ENCODE measurements at regions not wholly inside any gene's neighbourhood (a gene's known extent, or its start where the extent isn't known, plus 50 kb on each side); places are given as distances from the start of the nearest gene placed in this dataset.

DNA sequence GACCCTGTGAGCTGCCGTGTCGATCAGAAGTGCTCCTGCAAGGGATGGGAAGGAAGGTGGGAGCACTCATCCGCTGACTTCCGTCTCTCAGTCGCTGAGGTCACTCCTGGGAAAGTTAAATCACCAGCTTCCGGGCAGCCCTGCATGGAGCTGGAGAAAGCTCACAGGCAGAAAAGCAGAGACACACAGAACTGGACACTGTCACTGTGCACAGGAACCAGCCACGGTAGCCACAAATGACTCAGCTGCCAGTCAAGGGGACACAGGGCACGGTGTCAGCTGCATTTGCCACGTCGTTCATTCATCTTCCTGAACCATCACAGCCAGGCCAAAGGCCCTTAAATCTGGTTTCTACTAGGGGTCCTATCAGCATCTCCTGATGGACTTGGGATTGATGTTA, 226.4 kb upstream of the PSMD7 start:
- no peak for DNase-seq (ENCODE audit: low spot score)
- peaks cover 23% of the 10 kb centered on the region for H3K4me1 Mint-ChIP-seq (ENCODE audit: unreplicated experiment)
- no peak overlapping the region for H3K27ac Mint-ChIP-seq (ENCODE audit: unreplicated experiment)
- H3K9me3 Mint-ChIP-seq (ENCODE audit: unreplicated experiment), result no peaks in the 10 kb centered on the region
- no peaks in the 10 kb centered on the region for H3K36me3 Mint-ChIP-seq (ENCODE audit: low read depth, unreplicated experiment)
- H3K4me3 Mint-ChIP-seq (ENCODE audit: unreplicated experiment), result no peak overlapping the region
- TF ChIP-seq, protein P1, sequence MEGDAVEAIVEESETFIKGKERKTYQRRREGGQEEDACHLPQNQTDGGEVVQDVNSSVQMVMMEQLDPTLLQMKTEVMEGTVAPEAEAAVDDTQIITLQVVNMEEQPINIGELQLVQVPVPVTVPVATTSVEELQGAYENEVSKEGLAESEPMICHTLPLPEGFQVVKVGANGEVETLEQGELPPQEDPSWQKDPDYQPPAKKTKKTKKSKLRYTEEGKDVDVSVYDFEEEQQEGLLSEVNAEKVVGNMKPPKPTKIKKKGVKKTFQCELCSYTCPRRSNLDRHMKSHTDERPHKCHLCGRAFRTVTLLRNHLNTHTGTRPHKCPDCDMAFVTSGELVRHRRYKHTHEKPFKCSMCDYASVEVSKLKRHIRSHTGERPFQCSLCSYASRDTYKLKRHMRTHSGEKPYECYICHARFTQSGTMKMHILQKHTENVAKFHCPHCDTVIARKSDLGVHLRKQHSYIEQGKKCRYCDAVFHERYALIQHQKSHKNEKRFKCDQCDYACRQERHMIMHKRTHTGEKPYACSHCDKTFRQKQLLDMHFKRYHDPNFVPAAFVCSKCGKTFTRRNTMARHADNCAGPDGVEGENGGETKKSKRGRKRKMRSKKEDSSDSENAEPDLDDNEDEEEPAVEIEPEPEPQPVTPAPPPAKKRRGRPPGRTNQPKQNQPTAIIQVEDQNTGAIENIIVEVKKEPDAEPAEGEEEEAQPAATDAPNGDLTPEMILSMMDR (IDR thresholded peaks at IDR 0.05; ENCODE audit: unreplicated experiment), result no peak
- peaks cover 4% of the 10 kb centered on the region for H3K27me3 Mint-ChIP-seq (ENCODE audit: unreplicated experiment)

DNA sequence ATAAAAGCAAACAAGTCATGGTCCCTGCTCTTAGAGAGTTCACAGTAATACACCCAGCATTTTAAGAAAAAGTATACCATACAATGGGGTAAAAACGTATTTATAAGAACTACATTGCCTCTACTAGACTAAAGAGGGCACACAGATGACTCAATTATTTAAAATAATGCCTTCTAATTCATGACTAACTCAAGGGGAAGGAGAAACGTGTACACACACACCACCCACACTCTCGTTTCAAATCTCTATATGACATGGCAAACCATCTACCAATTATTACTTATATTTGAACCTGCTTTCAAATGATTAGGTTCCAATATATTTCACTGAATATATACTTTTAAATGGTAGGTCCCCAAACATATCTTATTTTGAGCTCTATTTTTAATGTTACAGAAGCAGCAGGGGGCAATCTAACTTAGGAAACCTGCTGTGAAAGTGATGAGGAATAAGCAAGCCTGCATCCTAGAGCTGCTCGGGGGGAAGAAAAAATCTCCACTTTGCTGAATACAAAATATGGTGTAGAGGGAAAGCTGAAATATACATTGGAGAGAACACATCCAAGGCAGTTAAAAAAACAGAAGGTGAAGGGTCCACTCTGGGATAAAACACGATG, 232.4 kb upstream of the PSMD7 start:
- H3K4me3 Mint-ChIP-seq (ENCODE audit: unreplicated experiment), result no peak overlapping the region
- H3K27me3 Mint-ChIP-seq (ENCODE audit: unreplicated experiment), result peaks cover 6% of the 10 kb centered on the region
- H3K9me3 Mint-ChIP-seq (ENCODE audit: unreplicated experiment), result no peaks in the 10 kb centered on the region
- TF ChIP-seq, protein P1 (IDR thresholded peaks at IDR 0.05; ENCODE audit: unreplicated experiment), result no peak
- H3K36me3 Mint-ChIP-seq (ENCODE audit: low read depth, unreplicated experiment), result no peaks in the 10 kb centered on the region
- peaks cover 6% of the 10 kb centered on the region for H3K4me1 Mint-ChIP-seq (ENCODE audit: unreplicated experiment)
- no peak for DNase-seq (ENCODE audit: low spot score)
- H3K27ac Mint-ChIP-seq (ENCODE audit: unreplicated experiment), result no peak overlapping the region

DNA sequence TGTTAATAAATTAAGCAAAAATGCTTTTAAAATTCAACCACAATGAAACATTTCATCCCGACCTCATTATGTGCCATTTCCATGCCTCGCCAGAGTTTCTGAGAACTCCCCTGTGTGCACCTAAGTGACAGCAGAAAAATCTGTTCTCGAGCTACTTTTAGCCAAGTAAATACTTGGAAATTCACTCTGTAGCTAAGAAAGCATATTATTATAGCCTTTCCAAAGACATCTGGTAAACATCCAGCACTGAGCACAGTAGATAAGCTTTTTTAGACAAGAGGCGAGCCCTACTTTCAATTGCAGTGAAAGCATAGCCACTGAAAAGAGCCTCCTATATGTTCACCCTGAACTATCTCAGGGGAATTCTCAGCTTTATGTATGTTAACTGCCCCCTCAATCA, 242.8 kb upstream of the PSMD7 start:
- H3K36me3 Mint-ChIP-seq (ENCODE audit: low read depth, unreplicated experiment), result peaks cover 4% of the 10 kb centered on the region
- TF ChIP-seq, protein P1 (IDR thresholded peaks at IDR 0.05; ENCODE audit: unreplicated experiment), result no peak
- H3K4me1 Mint-ChIP-seq (ENCODE audit: unreplicated experiment), result no peaks in the 10 kb centered on the region
- no peak overlapping the region for H3K4me3 Mint-ChIP-seq (ENCODE audit: unreplicated experiment)
- no peak for DNase-seq (ENCODE audit: low spot score)
- no peak overlapping the region for H3K27ac Mint-ChIP-seq (ENCODE audit: unreplicated experiment)
- peaks cover 5% of the 10 kb centered on the region for H3K27me3 Mint-ChIP-seq (ENCODE audit: unreplicated experiment)
- peaks cover 4% of the 10 kb centered on the region for H3K9me3 Mint-ChIP-seq (ENCODE audit: unreplicated experiment)

- H3K27ac Mint-ChIP-seq (ENCODE audit: unreplicated experiment), result no peak overlapping the region
- H3K9me3 Mint-ChIP-seq (ENCODE audit: unreplicated experiment), result no peaks in the 10 kb centered on the region
- H3K36me3 Mint-ChIP-seq (ENCODE audit: low read depth, unreplicated experiment), result no peaks in the 10 kb centered on the region
- peaks cover 7% of the 10 kb centered on the region for H3K27me3 Mint-ChIP-seq (ENCODE audit: unreplicated experiment)
- TF ChIP-seq, protein P1 (IDR thresholded peaks at IDR 0.05; ENCODE audit: unreplicated experiment), result no peak
- H3K4me1 Mint-ChIP-seq (ENCODE audit: unreplicated experiment), result no peaks in the 10 kb centered on the region
- H3K4me3 Mint-ChIP-seq (ENCODE audit: unreplicated experiment), result no peak overlapping the region
- no peak for DNase-seq (ENCODE audit: low spot score)
Observed at GRCh38 chr16:74053312-74053711, 243.3 kb upstream of the PSMD7 start.

DNA sequence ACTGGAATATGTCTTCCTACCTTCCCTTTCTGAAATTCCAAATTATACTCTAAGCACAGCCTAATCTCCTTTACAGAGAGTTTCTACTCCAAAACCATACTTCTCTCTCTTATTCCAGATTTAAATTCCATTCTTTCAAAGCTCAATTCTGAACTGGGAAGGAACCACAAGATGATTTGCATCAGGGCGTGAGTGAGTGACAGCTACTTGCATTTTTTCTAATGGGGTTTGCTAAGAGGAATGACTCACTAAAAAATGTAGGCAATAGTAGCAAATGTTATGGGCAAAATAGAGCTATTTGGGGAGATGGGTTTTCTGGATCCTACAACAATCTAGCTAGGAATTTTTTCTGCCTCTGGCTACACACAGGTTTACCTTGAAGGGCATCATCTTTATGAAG, 244.6 kb upstream of the PSMD7 start:
- H3K4me3 Mint-ChIP-seq (ENCODE audit: unreplicated experiment), result no peak overlapping the region
- H3K27ac Mint-ChIP-seq (ENCODE audit: unreplicated experiment), result no peak overlapping the region
- TF ChIP-seq, protein P1 (IDR thresholded peaks at IDR 0.05; ENCODE audit: unreplicated experiment), result no peak
- no peak for DNase-seq (ENCODE audit: low spot score)
- no peaks in the 10 kb centered on the region for H3K36me3 Mint-ChIP-seq (ENCODE audit: low read depth, unreplicated experiment)
- no peaks in the 10 kb centered on the region for H3K4me1 Mint-ChIP-seq (ENCODE audit: unreplicated experiment)
- peaks cover 7% of the 10 kb centered on the region for H3K27me3 Mint-ChIP-seq (ENCODE audit: unreplicated experiment)
- no peaks in the 10 kb centered on the region for H3K9me3 Mint-ChIP-seq (ENCODE audit: unreplicated experiment)
